GM12878 (cell line): ENCODE measurements at regions not wholly inside any gene's neighbourhood (a gene's known extent, or its start where the extent isn't known, plus 50 kb on each side); places are given as distances from the start of the nearest gene placed in this dataset.

Experiments used
- ATAC-seq: fragments of 200-7000 bp; cut with Tn5 transposase; 3 replicates; pipeline ENCODE4 v1.9.1; 2020; ENCODE audit warnings: mild to moderate bottlenecking, moderate library complexity
- BruUV-seq: library from RNA; stranded (reverse); fragments of 400-500 nt; replicated peaks from 2 replicates; lab custom pipeline; 2021; lab: Mats Ljungman, UMichigan
- CTCF ChIA-PET: fragments of 300-600 bp; sonication (Branson Sonifier 250); formaldehyde crosslinking; extraction: SDS; loops from one replicate; lab custom pipeline; 2021; ENCODE audit warnings: inconsistent platforms; lab: Yijun Ruan, JAX
- POLR2A ChIA-PET: fragments of 350-600 bp; formaldehyde crosslinking; extraction: SDS; loops from one replicate; lab custom pipeline; 2021; ENCODE audit warnings: inconsistent platforms; lab: Charles Lee
- RAD21 ChIA-PET: fragments of 300-600 bp; sonication (Branson Sonifier 250); formaldehyde crosslinking; loops from one replicate; lab custom pipeline; 2023; ENCODE audit warnings: antibody characterized with exemption; ENCODE audit not compliant: unreplicated experiment; lab: Charles Lee
- SMC1A ChIA-PET: fragments of 300-600 bp; sonication (Branson Sonifier 250); formaldehyde crosslinking; loops from one replicate; lab custom pipeline; 2023; ENCODE audit not compliant: unreplicated experiment, uncharacterized antibody; lab: Charles Lee
- DNase-seq: peaks from one replicate; pipeline ENCODE4 v3.0.0-alpha.2; 2011; ENCODE audit warnings: low read depth, low spot score
- FAIRE-seq: peaks from 3 replicates; lab custom pipeline; 2011; peaks lifted over from hg19 to GRCh38; lab: Jason Lieb, UNC
- H2AFZ ChIP-seq: 2 replicates; pipeline ENCODE4 v1.6.0; 2011; ENCODE audit warnings: low read depth, low read length, control low read depth; ENCODE audit not compliant: control insufficient read depth
- H3K27ac ChIP-seq: 2 replicates; pipeline ENCODE4 v1.5.1; 2011; ENCODE audit warnings: control low read depth; ENCODE audit not compliant: control insufficient read depth, insufficient read depth
- H3K27me3 ChIP-seq, 2 experiments: replicated peaks in 1 of 2; 2 replicates each; pipeline versions ENCODE4 v1.6.0 to v1.6.1; 2011; ENCODE audit warnings: low read length in 1 of 2; ENCODE audit not compliant: control insufficient read depth in 2 of 2, insufficient read depth in 2 of 2
- H3K36me3 ChIP-seq, 2 experiments: 2 replicates each; pipeline ENCODE4 v1.5.1; 2011; ENCODE audit warnings: low read length in 1 of 2; ENCODE audit not compliant: control insufficient read depth in 2 of 2, insufficient read depth in 2 of 2
- H3K4me1 ChIP-seq: 2 replicates; pipeline ENCODE4 v1.6.1; 2011; ENCODE audit warnings: mild to moderate bottlenecking, low read length, moderate library complexity, mixed read lengths; ENCODE audit not compliant: control insufficient read depth, insufficient read depth
- H3K4me2 ChIP-seq: 2 replicates; pipeline ENCODE4 v1.6.0; 2011; ENCODE audit warnings: control low read depth; ENCODE audit not compliant: control insufficient read depth, insufficient read depth
- H3K4me3 ChIP-seq: fragments of 200-600 bp; sonication (generic); 2 replicates; pipeline ENCODE4 v1.5.1; 2016
- H3K79me2 ChIP-seq: 2 replicates; pipeline ENCODE4 v1.6.0; 2011; ENCODE audit warnings: low read length; ENCODE audit not compliant: control insufficient read depth, insufficient read depth
- H3K9ac ChIP-seq: 2 replicates; pipeline ENCODE4 v1.8.0; 2011; ENCODE audit warnings: low read length, control low read depth, mixed read lengths; ENCODE audit not compliant: control insufficient read depth, insufficient read depth
- H3K9me3 ChIP-seq: replicated peaks from 3 replicates; pipeline ENCODE4 v1.5.1; 2011; ENCODE audit warnings: mild to moderate bottlenecking, low read length; ENCODE audit not compliant: control insufficient read depth, insufficient read depth
- H4K20me1 ChIP-seq: 2 replicates; pipeline ENCODE4 v1.6.0; 2011; ENCODE audit not compliant: control insufficient read depth, insufficient read depth
- BCLAF1 ChIP-seq: fragments of 450-650 bp; IDR thresholded peaks from 2 replicates; pipeline ENCODE4 v1.6.1; 2017; ENCODE audit warnings: antibody characterized with exemption, mild to moderate bottlenecking, moderate library complexity
- FOS ChIP-seq: IDR thresholded peaks from 3 replicates; pipeline ENCODE4 v1.6.1; 2011; ENCODE audit warnings: borderline replicate concordance; ENCODE audit not compliant: insufficient read length; ENCODE audit errors: extremely low read depth
- JUNB ChIP-seq: IDR thresholded peaks from 2 replicates; pipeline ENCODE4 v1.6.1; 2016; ENCODE audit warnings: antibody characterized with exemption, mild to moderate bottlenecking
- KAT2A ChIP-seq: conservative IDR thresholded peaks from 2 replicates; pipeline ENCODE4 v1.6.1; 2011; ENCODE audit warnings: low read depth, low read length; ENCODE audit not compliant: control insufficient read depth
- MTA2 ChIP-seq: fragments of 450-650 bp; IDR thresholded peaks from 2 replicates; pipeline ENCODE4 v1.6.1; 2016; ENCODE audit warnings: low read depth, mild to moderate bottlenecking, moderate library complexity
- MTA3 ChIP-seq: IDR thresholded peaks from 2 replicates; pipeline ENCODE4 v1.6.1; 2012; ENCODE audit warnings: low read length, inconsistent platforms, borderline replicate concordance
- MYC ChIP-seq: IDR thresholded peaks from 2 replicates; pipeline ENCODE4 v1.6.1; 2011; ENCODE audit warnings: mild to moderate bottlenecking, low read length, moderate library complexity, inconsistent platforms; ENCODE audit not compliant: insufficient read depth, insufficient replicate concordance, insufficient read length, severe bottlenecking
- POLR2A ChIP-seq: IDR thresholded peaks from 2 replicates; pipeline ENCODE4 v1.6.1; 2011; ENCODE audit warnings: low read depth, mild to moderate bottlenecking, low read length
- POLR2AphosphoS5 ChIP-seq: IDR thresholded peaks from 2 replicates; pipeline ENCODE4 v1.6.1; 2011; ENCODE audit warnings: mild to moderate bottlenecking, low read length, inconsistent platforms
- TBL1XR1 ChIP-seq: IDR thresholded peaks from 2 replicates; pipeline ENCODE4 v1.6.1; 2012; ENCODE audit warnings: low read depth, low read length, improper control_type of control experiment
- TCF3 ChIP-seq: IDR thresholded peaks from 2 replicates; pipeline ENCODE4 v1.6.1; 2012; ENCODE audit warnings: low read depth, mild to moderate bottlenecking, low read length, borderline replicate concordance; ENCODE audit not compliant: insufficient read depth
- WGBS: methylation state at CpG from one replicate; pipeline ENCODE4 v1.1.6; 2016; ENCODE audit warnings: low lambda C conversion rate; ENCODE audit not compliant: insufficient replicate concordance, insufficient coverage; ENCODE audit errors: missing lambda C conversion rate; 5-methylcytosine and 5-hydroxymethylcytosine counted together
- in situ Hi-C: fragments of 300-500 bp; cut with MboI; formaldehyde crosslinking; loops from 9 replicates; pipeline ENCODE4 v1.14.3; 2018; ENCODE audit warnings: mixed read lengths
- intact Hi-C: fragments of 100-400 bp; cut with micrococcal nuclease; formaldehyde crosslinking; loops from one replicate; pipeline ENCODE4 v1.14.2; 2022; ENCODE audit not compliant: unreplicated experiment
- TF ChIP-seq, protein P1 (sequence below): fragments of 450-650 bp; formaldehyde crosslinking; IDR thresholded peaks from 2 replicates; pipeline ENCODE4 v1.4.0; 2022; ENCODE audit warnings: mild to moderate bottlenecking, moderate library complexity
- TF ChIP-seq, protein P2 (sequence below): fragments of 450-650 bp; IDR thresholded peaks from 2 replicates; pipeline ENCODE4 v1.6.1; 2016; ENCODE audit warnings: mild to moderate bottlenecking, moderate library complexity, borderline replicate concordance

GRCh38 chr10:78518224-78518623 is 484.6 kb downstream of the RPS24 start:
- no peak overlapping the region for H3K4me3 ChIP-seq
- no peak for DNase-seq
- SMC1A ChIA-PET: no interaction called here
- H3K79me2 ChIP-seq: no peaks in the 10 kb centered on the region
- intact Hi-C loops (no loop called here), in situ Hi-C loops (no loop called here)
- POLR2A ChIA-PET: no interaction called here
- no peaks in the 10 kb centered on the region for H3K4me1 ChIP-seq
- H4K20me1 ChIP-seq: no peaks in the 10 kb centered on the region
- H3K36me3 ChIP-seq: no peaks in the 10 kb centered on the region
- no peak for ATAC-seq
- no peak overlapping the region for H3K4me2 ChIP-seq
- no peak for FAIRE-seq
- BruUV-seq: no TSS peak
- H3K9me3 ChIP-seq: no peaks in the 10 kb centered on the region
- RAD21 ChIA-PET: no interaction called here
- H3K27me3 ChIP-seq: no peaks in the 10 kb centered on the region
- CTCF ChIA-PET: no interaction called here
- H3K9ac ChIP-seq: no peak overlapping the region
- 6% methylated on average over 5 of the region's 5 CpGs for WGBS
- no peak overlapping the region for H3K27ac ChIP-seq
- no peak for TF ChIP-seq MTA3
- TF ChIP-seq, protein P1, sequence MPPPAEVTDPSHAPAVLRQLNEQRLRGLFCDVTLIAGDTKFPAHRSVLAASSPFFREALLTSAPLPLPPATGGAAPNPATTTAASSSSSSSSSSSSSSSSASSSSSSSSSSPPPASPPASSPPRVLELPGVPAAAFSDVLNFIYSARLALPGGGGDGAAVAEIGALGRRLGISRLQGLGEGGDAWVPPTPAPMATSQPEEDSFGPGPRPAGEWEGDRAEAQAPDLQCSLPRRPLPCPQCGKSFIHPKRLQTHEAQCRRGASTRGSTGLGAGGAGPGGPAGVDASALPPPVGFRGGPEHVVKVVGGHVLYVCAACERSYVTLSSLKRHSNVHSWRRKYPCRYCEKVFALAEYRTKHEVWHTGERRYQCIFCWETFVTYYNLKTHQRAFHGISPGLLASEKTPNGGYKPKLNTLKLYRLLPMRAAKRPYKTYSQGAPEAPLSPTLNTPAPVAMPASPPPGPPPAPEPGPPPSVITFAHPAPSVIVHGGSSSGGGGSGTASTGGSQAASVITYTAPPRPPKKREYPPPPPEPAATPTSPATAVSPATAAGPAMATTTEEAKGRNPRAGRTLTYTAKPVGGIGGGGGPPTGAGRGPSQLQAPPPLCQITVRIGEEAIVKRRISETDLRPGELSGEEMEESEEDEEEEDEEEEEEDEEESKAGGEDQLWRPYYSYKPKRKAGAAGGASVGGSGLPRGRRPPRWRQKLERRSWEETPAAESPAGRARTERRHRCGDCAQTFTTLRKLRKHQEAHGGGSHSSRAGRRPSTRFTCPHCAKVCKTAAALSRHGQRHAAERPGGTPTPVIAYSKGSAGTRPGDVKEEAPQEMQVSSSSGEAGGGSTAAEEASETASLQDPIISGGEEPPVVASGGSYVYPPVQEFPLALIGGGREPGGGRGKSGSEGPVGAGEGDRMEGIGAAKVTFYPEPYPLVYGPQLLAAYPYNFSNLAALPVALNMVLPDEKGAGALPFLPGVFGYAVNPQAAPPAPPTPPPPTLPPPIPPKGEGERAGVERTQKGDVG (CRISPR knock-in tag): no peak
- no peak for TF ChIP-seq POLR2A
- TF ChIP-seq TCF3: no peak
- no peak for TF ChIP-seq MTA2
- no peak for TF ChIP-seq FOS
- no peak for TF ChIP-seq JUNB
- TF ChIP-seq BCLAF1: no peak
- no peak for TF ChIP-seq KAT2A
- no peak for TF ChIP-seq POLR2AphosphoS5
- no peak for TF ChIP-seq TBL1XR1
- TF ChIP-seq, protein P2, sequence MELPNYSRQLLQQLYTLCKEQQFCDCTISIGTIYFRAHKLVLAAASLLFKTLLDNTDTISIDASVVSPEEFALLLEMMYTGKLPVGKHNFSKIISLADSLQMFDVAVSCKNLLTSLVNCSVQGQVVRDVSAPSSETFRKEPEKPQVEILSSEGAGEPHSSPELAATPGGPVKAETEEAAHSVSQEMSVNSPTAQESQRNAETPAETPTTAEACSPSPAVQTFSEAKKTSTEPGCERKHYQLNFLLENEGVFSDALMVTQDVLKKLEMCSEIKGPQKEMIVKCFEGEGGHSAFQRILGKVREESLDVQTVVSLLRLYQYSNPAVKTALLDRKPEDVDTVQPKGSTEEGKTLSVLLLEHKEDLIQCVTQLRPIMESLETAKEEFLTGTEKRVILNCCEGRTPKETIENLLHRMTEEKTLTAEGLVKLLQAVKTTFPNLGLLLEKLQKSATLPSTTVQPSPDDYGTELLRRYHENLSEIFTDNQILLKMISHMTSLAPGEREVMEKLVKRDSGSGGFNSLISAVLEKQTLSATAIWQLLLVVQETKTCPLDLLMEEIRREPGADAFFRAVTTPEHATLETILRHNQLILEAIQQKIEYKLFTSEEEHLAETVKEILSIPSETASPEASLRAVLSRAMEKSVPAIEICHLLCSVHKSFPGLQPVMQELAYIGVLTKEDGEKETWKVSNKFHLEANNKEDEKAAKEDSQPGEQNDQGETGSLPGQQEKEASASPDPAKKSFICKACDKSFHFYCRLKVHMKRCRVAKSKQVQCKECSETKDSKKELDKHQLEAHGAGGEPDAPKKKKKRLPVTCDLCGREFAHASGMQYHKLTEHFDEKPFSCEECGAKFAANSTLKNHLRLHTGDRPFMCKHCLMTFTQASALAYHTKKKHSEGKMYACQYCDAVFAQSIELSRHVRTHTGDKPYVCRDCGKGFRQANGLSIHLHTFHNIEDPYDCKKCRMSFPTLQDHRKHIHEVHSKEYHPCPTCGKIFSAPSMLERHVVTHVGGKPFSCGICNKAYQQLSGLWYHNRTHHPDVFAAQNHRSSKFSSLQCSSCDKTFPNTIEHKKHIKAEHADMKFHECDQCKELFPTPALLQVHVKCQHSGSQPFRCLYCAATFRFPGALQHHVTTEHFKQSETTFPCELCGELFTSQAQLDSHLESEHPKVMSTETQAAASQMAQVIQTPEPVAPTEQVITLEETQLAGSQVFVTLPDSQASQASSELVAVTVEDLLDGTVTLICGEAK: no peak
- no peak for TF ChIP-seq MYC
- H2AFZ ChIP-seq: no peak overlapping the region
